GM12878 (cell line): ENCODE measurements at regions not wholly inside any gene's neighbourhood (a gene's known extent, or its start where the extent isn't known, plus 50 kb on each side); places are given as distances from the start of the nearest gene placed in this dataset.

Experiments used
- ATAC-seq: fragments of 200-7000 bp; cut with Tn5 transposase; 3 replicates; pipeline ENCODE4 v1.9.1; 2020; ENCODE audit warnings: mild to moderate bottlenecking, moderate library complexity
- BruUV-seq: library from RNA; stranded (reverse); fragments of 400-500 nt; replicated peaks from 2 replicates; lab custom pipeline; 2021; lab: Mats Ljungman, UMichigan
- CTCF ChIA-PET: fragments of 300-600 bp; sonication (Branson Sonifier 250); formaldehyde crosslinking; extraction: SDS; loops from one replicate; lab custom pipeline; 2021; ENCODE audit warnings: inconsistent platforms; lab: Yijun Ruan, JAX
- POLR2A ChIA-PET: fragments of 350-600 bp; formaldehyde crosslinking; extraction: SDS; loops from one replicate; lab custom pipeline; 2021; ENCODE audit warnings: inconsistent platforms; lab: Charles Lee
- RAD21 ChIA-PET: fragments of 300-600 bp; sonication (Branson Sonifier 250); formaldehyde crosslinking; loops from one replicate; lab custom pipeline; 2023; ENCODE audit warnings: antibody characterized with exemption; ENCODE audit not compliant: unreplicated experiment; lab: Charles Lee
- SMC1A ChIA-PET: fragments of 300-600 bp; sonication (Branson Sonifier 250); formaldehyde crosslinking; loops from one replicate; lab custom pipeline; 2023; ENCODE audit not compliant: unreplicated experiment, uncharacterized antibody; lab: Charles Lee
- DNase-seq: peaks from one replicate; pipeline ENCODE4 v3.0.0-alpha.2; 2011; ENCODE audit warnings: low read depth, low spot score
- FAIRE-seq: peaks from 3 replicates; lab custom pipeline; 2011; peaks lifted over from hg19 to GRCh38; lab: Jason Lieb, UNC
- H2AFZ ChIP-seq: 2 replicates; pipeline ENCODE4 v1.6.0; 2011; ENCODE audit warnings: low read depth, low read length, control low read depth; ENCODE audit not compliant: control insufficient read depth
- H3K27ac ChIP-seq: 2 replicates; pipeline ENCODE4 v1.5.1; 2011; ENCODE audit warnings: control low read depth; ENCODE audit not compliant: control insufficient read depth, insufficient read depth
- H3K27me3 ChIP-seq, 2 experiments: replicated peaks in 1 of 2; 2 replicates each; pipeline versions ENCODE4 v1.6.0 to v1.6.1; 2011; ENCODE audit warnings: low read length in 1 of 2; ENCODE audit not compliant: control insufficient read depth in 2 of 2, insufficient read depth in 2 of 2
- H3K36me3 ChIP-seq, 2 experiments: 2 replicates each; pipeline ENCODE4 v1.5.1; 2011; ENCODE audit warnings: low read length in 1 of 2; ENCODE audit not compliant: control insufficient read depth in 2 of 2, insufficient read depth in 2 of 2
- H3K4me1 ChIP-seq: 2 replicates; pipeline ENCODE4 v1.6.1; 2011; ENCODE audit warnings: mild to moderate bottlenecking, low read length, moderate library complexity, mixed read lengths; ENCODE audit not compliant: control insufficient read depth, insufficient read depth
- H3K4me2 ChIP-seq: 2 replicates; pipeline ENCODE4 v1.6.0; 2011; ENCODE audit warnings: control low read depth; ENCODE audit not compliant: control insufficient read depth, insufficient read depth
- H3K4me3 ChIP-seq: fragments of 200-600 bp; sonication (generic); 2 replicates; pipeline ENCODE4 v1.5.1; 2016
- H3K79me2 ChIP-seq: 2 replicates; pipeline ENCODE4 v1.6.0; 2011; ENCODE audit warnings: low read length; ENCODE audit not compliant: control insufficient read depth, insufficient read depth
- H3K9ac ChIP-seq: 2 replicates; pipeline ENCODE4 v1.8.0; 2011; ENCODE audit warnings: low read length, control low read depth, mixed read lengths; ENCODE audit not compliant: control insufficient read depth, insufficient read depth
- H3K9me3 ChIP-seq: replicated peaks from 3 replicates; pipeline ENCODE4 v1.5.1; 2011; ENCODE audit warnings: mild to moderate bottlenecking, low read length; ENCODE audit not compliant: control insufficient read depth, insufficient read depth
- H4K20me1 ChIP-seq: 2 replicates; pipeline ENCODE4 v1.6.0; 2011; ENCODE audit not compliant: control insufficient read depth, insufficient read depth
- BRCA1 ChIP-seq: IDR thresholded peaks from 2 replicates; pipeline ENCODE4 v1.6.1; 2011; ENCODE audit warnings: low read depth, low read length, improper control_type of control experiment
- ELK1 ChIP-seq: IDR thresholded peaks from 2 replicates; pipeline ENCODE4 v1.6.1; 2012; ENCODE audit warnings: low read depth, low read length, improper control_type of control experiment
- EZH2 ChIP-seq: IDR thresholded peaks from 2 replicates; pipeline ENCODE4 v1.6.1; 2012; ENCODE audit warnings: low read depth, mild to moderate bottlenecking, control low read depth, inconsistent platforms, low read length, borderline replicate concordance; ENCODE audit not compliant: control insufficient read depth
- MTA3 ChIP-seq: IDR thresholded peaks from 2 replicates; pipeline ENCODE4 v1.6.1; 2012; ENCODE audit warnings: low read length, inconsistent platforms, borderline replicate concordance
- NR2C2 ChIP-seq: IDR thresholded peaks from 2 replicates; pipeline ENCODE4 v1.6.1; 2011; ENCODE audit warnings: borderline replicate concordance, low read depth; ENCODE audit not compliant: control insufficient read depth, insufficient read length
- NRF1 ChIP-seq: conservative IDR thresholded peaks from 2 replicates; pipeline ENCODE4 v1.6.1; 2011; ENCODE audit warnings: mild to moderate bottlenecking, low read depth, low read length, improper control_type of control experiment
- PAX5 ChIP-seq: IDR thresholded peaks from 2 replicates; pipeline ENCODE4 v1.6.1; 2011; ENCODE audit warnings: low read depth, low read length, borderline replicate concordance
- POU2F2 ChIP-seq: IDR thresholded peaks from 3 replicates; pipeline ENCODE4 v1.6.1; 2011; ENCODE audit warnings: low read depth, mild to moderate bottlenecking, low read length, borderline replicate concordance
- RAD21 ChIP-seq: IDR thresholded peaks from 2 replicates; pipeline ENCODE4 v1.6.1; 2011; ENCODE audit warnings: mild to moderate bottlenecking, low read depth, low read length, moderate library complexity; ENCODE audit not compliant: insufficient read depth
- SUPT20H ChIP-seq: IDR thresholded peaks from 2 replicates; pipeline ENCODE4 v1.6.1; 2011; ENCODE audit warnings: low read depth, mild to moderate bottlenecking, low read length, moderate library complexity, borderline replicate concordance; ENCODE audit not compliant: control insufficient read depth
- SUZ12 ChIP-seq: fragments of 200-600 bp; sonication (generic); IDR thresholded peaks from one replicate; pipeline ENCODE4 v1.6.1; 2018; ENCODE audit warnings: antibody characterized with exemption, mild to moderate bottlenecking; ENCODE audit not compliant: unreplicated experiment
- TAF1 ChIP-seq: IDR thresholded peaks from 2 replicates; pipeline ENCODE4 v1.6.1; 2011; ENCODE audit warnings: mild to moderate bottlenecking, low read depth, low read length, borderline replicate concordance
- ZNF592 ChIP-seq: fragments of 450-650 bp; IDR thresholded peaks from 2 replicates; pipeline ENCODE4 v1.6.1; 2017; ENCODE audit warnings: mild to moderate bottlenecking, moderate library complexity
- WGBS: methylation state at CpG from one replicate; pipeline ENCODE4 v1.1.6; 2016; ENCODE audit warnings: low lambda C conversion rate; ENCODE audit not compliant: insufficient replicate concordance, insufficient coverage; ENCODE audit errors: missing lambda C conversion rate; 5-methylcytosine and 5-hydroxymethylcytosine counted together
- in situ Hi-C: fragments of 300-500 bp; cut with MboI; formaldehyde crosslinking; loops from 9 replicates; pipeline ENCODE4 v1.14.3; 2018; ENCODE audit warnings: mixed read lengths
- intact Hi-C: fragments of 100-400 bp; cut with micrococcal nuclease; formaldehyde crosslinking; loops from one replicate; pipeline ENCODE4 v1.14.2; 2022; ENCODE audit not compliant: unreplicated experiment
- TF ChIP-seq, protein P1 (sequence below): fragments of 150-350 bp; IDR thresholded peaks from 2 replicates; pipeline ENCODE4 v1.6.1; 2016; ENCODE audit warnings: low read depth, low read length

- no TSS peak for BruUV-seq
- in situ Hi-C loops = no loop called here
- Histone ChIP-seq H3K9me3 (no peaks in the 10 kb centered on the region), H4K20me1 (no peaks in the 10 kb centered on the region), H3K4me1 (no peaks in the 10 kb centered on the region), H3K36me3 (no peaks in the 10 kb centered on the region), H3K9ac (no peak overlapping the region), H3K4me3 (no peak overlapping the region), H3K27me3 (no peaks in the 10 kb centered on the region), H3K27ac (no peak overlapping the region), H2AFZ (no peak overlapping the region), H3K79me2 (no peaks in the 10 kb centered on the region), H3K4me2 (no peak overlapping the region)
- ChIA-PET POLR2A (no interaction called here), CTCF (no interaction called here), SMC1A (no interaction called here), RAD21 (no interaction called here)
- intact Hi-C loops = no loop called here
- WGBS = 65% methylated on average over 3 of the region's 3 CpGs
- ATAC-seq (no peak), DNase-seq (no peak), FAIRE-seq (no peak)
- TF ChIP-seq SUPT20H = no peak
- no peak for TF ChIP-seq PAX5
- TF ChIP-seq NRF1 = no peak
- no peak for TF ChIP-seq SUZ12
- TF ChIP-seq RAD21 = no peak
- TF ChIP-seq BRCA1 = no peak
- no peak for TF ChIP-seq ELK1
- TF ChIP-seq, protein P1, sequence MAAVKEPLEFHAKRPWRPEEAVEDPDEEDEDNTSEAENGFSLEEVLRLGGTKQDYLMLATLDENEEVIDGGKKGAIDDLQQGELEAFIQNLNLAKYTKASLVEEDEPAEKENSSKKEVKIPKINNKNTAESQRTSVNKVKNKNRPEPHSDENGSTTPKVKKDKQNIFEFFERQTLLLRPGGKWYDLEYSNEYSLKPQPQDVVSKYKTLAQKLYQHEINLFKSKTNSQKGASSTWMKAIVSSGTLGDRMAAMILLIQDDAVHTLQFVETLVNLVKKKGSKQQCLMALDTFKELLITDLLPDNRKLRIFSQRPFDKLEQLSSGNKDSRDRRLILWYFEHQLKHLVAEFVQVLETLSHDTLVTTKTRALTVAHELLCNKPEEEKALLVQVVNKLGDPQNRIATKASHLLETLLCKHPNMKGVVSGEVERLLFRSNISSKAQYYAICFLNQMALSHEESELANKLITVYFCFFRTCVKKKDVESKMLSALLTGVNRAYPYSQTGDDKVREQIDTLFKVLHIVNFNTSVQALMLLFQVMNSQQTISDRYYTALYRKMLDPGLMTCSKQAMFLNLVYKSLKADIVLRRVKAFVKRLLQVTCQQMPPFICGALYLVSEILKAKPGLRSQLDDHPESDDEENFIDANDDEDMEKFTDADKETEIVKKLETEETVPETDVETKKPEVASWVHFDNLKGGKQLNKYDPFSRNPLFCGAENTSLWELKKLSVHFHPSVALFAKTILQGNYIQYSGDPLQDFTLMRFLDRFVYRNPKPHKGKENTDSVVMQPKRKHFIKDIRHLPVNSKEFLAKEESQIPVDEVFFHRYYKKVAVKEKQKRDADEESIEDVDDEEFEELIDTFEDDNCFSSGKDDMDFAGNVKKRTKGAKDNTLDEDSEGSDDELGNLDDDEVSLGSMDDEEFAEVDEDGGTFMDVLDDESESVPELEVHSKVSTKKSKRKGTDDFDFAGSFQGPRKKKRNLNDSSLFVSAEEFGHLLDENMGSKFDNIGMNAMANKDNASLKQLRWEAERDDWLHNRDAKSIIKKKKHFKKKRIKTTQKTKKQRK = no peak
- TF ChIP-seq MTA3 = no peak
- TF ChIP-seq NR2C2 = no peak
- TF ChIP-seq TAF1 = no peak
- no peak for TF ChIP-seq EZH2
- TF ChIP-seq POU2F2 = no peak
- TF ChIP-seq ZNF592 = no peak
Measured at GRCh38 chr5:61953913-61954312, 352.1 kb upstream of the KIF2A start.
